HG03135 (cell line): ENCODE measurements at regions not wholly inside any gene's neighbourhood (a gene's known extent, or its start where the extent isn't known, plus 50 kb on each side); places are given as distances from the start of the nearest gene placed in this dataset.

Experiments
- ATAC-seq: cut with Tn5 transposase; IDR thresholded peaks from one replicate; pipeline ENCODE4 v1.9.1; 2021; ENCODE audit warnings: mild to moderate bottlenecking, moderate library complexity; ENCODE audit not compliant: unreplicated experiment

DNA sequence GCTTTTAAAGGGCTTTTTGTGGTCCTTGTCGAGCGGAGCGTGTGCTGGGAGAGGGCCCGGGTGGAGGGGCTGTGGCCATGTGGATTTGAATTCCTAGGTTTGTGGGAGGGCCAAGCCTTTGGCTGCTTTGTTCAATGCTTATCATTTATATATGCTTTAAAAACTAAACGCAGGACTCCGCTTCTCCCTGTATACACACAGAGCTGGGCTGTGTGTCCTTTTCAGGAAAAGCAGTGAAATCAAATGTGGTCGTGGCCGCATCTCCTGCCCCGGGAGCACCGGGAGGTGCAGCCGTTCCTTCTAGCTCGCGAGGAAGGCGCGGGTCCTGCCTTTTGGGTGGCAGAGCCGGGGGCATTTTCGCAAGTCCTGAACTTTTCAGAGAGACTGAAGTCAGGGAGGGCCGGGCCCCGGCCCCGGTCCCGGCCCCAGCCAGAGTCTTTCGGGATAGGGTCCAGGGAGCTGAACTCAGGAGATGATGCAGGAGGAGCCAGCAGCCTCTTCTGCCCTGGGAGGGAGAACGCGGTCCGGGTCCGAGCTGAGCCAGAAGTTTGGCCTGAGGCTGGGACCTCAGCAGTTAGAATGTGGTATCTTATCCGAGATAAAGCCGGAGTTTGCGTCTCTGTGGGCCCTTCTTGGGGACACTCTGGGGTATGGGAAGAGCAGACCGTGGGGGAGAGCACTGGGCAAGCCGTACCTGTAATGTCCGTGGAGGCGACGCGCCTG, 158.8 kb downstream of the C9orf152 start:
- ATAC-seq: peak; percentile 13

- no peak for ATAC-seq
Measured at GRCh38 chr9:110049699-110050450, 158.1 kb downstream of the C9orf152 start.

GRCh38 chr9:110050925-110051355, 157.0 kb downstream of the C9orf152 start:
- ATAC-seq: peak; percentile 43

GRCh38 chr9:110056062-110056461, 151.9 kb downstream of the C9orf152 start:
- ATAC-seq: no peak

GRCh38 chr9:110058304-110058953, 149.5 kb downstream of the C9orf152 start:
- no peak for ATAC-seq

- no peak for ATAC-seq
Measured at GRCh38 chr9:110059461-110059860, 148.5 kb downstream of the C9orf152 start.

DNA sequence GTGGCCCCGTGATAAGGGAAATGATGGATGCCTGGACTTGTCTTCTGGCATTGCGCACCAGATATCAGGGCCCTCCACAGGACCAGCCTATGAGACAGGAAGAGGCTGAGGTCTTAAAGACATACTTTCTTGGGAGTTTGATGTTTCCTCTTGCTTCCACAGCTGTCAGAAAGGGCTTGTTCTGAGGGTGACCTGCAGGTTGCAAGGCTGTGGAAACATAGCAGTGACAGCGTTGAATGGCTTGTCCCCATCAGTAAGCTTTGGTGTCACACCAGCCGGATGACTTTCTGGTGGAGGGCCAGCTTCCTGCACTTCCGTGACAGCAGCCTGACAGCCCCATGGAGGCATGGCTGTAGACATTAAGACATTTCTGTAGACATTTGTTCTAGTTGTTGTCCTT, 143.2 kb downstream of the C9orf152 start:
- ATAC-seq: peak; percentile 47

DNA sequence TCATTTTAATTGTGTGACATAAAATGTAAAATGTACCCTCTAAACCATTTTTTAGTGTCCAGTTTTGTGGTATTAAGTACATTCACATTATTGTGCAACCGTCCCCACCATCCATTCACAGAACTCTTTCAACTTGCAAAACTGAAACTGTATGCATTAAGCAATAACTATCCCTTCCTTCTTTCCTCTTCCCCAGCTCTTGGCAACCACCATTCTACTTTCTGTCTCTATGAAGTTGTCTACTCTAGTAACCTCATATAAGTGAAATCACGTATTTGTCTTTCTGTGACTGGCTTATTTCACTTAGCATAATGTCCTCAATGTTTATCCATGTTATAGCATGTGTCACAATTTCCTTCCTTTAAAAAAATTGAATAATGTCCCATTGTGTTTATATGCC, 142.4 kb downstream of the C9orf152 start:
- peak; percentile 80 for ATAC-seq

DNA sequence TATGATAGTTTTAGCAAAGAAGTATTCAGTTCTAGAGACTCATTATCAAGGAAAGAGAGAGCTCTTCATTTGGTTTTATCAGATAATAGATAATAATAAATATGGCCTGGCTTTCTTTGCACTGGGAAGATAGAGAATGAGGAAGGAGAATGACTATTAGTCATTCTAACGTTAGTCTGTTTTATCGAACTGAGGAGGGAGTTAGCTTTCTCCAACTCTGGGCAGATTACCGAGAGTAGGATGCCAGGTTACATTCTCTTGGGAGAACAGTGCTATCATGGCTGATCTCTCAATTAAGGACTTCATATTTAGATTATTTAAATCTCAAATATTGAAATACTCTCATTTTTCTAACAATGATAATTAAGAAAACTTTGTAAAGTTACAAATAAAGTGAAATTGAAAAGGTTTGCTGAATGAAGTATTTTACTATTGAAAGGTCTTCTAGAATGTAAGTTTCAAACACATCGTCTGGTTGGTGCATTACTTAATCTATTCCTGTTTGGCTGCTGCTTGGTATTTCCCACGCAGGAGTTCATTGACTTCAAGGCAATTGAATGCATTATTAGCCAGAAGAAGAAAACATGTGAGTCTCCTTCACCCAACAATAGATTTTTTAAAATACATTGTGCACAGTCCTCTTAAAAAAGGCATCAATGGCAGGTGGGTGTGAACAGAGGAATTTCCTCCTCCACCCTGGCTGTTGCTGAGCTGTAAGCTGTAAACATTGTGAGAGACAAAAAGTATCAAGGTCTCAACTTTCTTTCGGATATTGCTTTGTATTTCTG, 140.8 kb downstream of the C9orf152 start:
- no peak for ATAC-seq

- ATAC-seq: no peak
Measured at GRCh38 chr9:110068212-110068611, 139.7 kb downstream of the C9orf152 start.

- ATAC-seq: no peak
Measured at GRCh38 chr9:110069326-110070248, 138.4 kb downstream of the C9orf152 start.

DNA sequence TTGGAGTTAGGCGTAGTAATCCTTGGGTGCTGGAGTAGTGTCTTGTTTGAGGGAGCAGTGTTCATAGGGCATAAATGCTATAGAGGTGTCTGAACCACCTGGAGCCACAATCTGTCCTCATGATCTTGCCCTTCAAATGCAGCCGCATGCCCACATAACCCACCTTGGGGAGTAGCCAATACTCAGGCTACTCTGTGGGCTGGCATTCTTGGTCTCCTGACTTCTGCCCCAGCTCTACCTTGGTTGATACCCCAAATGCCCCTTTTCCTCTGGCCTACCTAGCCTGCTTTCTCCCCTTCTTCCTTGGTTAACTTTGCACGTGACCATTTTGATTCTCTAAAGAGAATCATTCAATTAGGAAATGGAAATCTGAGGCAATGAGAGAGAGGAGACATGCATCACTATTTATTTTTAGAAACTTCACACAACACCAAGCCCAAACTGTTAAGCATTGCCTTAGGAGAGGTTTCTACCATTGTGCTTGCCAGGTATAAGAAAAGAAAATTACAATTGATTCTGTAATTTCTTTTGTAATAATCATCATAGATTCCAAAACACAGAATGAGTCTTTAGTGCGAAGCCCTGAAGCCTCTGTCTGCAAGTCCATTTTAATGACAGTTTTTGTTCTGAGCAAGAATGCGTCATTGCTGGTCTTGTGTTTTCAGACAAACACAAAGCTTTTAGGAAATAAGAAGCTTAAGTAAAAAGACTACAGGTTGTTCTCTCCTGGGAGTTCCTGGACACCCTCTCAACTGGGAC, 135.2 kb downstream of the C9orf152 start:
- ATAC-seq: no peak

- ATAC-seq: no peak
Measured at GRCh38 chr9:110073356-110073905, 134.5 kb downstream of the C9orf152 start.

- ATAC-seq: no peak
Measured at GRCh38 chr9:110076894-110077725, 130.8 kb downstream of the C9orf152 start.

- ATAC-seq: no peak
Measured at GRCh38 chr9:110077925-110078324, 130.0 kb downstream of the C9orf152 start.

DNA sequence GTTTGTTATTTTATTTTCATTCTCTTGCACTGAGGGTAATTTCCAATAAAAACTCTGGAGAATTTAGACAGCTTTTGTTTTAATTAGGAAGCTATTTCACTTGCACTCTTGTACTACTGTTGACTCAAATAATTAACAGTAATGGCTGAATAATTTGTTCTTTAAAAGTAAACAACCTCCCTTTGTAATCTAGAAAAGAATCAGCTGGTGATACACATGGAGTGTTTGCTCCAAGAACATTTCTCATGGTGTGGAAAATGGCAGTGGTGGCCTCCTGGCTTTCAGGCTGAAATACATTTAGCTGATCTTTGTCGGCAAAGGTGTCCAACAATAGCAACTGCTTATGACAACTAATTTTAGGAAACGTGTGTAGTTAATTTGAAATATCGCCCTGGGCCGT, 129.4 kb downstream of the C9orf152 start:
- ATAC-seq: no peak

- no peak for ATAC-seq
Measured at GRCh38 chr9:110081395-110081794, 126.6 kb downstream of the C9orf152 start.

DNA sequence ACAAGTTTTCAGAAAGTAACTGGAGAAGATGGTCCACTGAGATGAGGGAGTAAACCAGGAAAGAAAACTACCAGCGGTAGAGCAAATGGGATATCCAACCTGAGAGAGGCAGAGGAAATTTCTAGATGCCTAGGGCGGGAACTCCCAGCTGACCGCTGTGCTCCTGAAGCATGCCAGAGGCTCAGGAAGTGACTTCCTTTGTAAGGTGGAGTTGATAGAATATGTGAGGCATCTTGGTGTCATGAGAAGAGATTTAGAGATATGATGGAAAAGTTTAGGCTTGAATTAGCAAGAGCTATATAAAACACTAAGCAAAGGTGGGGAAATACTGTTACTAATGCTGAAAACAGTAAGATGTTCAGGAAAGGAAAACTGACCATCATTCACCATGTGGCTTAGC, 124.1 kb downstream of the C9orf152 start:
- ATAC-seq: no peak
